Breast epithelium (tissue), 3 donors: ENCODE measurements at regions not wholly inside any gene's neighbourhood (a gene's known extent, or its start where the extent isn't known, plus 50 kb on each side); places are given as distances from the start of the nearest gene placed in this dataset.

Experiments used
- POLR2A ChIP-seq: fragments of 450-650 bp; IDR thresholded peaks from one replicate; pipeline ENCODE4 v1.6.1; 2016; ENCODE audit warnings: antibody characterized with exemption, mild to moderate bottlenecking, moderate library complexity
- POLR2AphosphoS5 ChIP-seq, 3 donors: sonication (generic); formaldehyde crosslinking; IDR thresholded peaks; one replicate each; pipeline ENCODE4 v1.6.1; 2017; ENCODE audit warnings: antibody characterized with exemption in 3 of 3
- TF ChIP-seq, protein P1 (sequence below), 3 donors: fragments of 450-650 bp; IDR thresholded peaks; one replicate each; pipeline ENCODE4 v1.5.1; 2016 to 2017; ENCODE audit warnings: antibody characterized with exemption in 3 of 3, mild to moderate bottlenecking in 3 of 3, moderate library complexity in 3 of 3

DNA sequence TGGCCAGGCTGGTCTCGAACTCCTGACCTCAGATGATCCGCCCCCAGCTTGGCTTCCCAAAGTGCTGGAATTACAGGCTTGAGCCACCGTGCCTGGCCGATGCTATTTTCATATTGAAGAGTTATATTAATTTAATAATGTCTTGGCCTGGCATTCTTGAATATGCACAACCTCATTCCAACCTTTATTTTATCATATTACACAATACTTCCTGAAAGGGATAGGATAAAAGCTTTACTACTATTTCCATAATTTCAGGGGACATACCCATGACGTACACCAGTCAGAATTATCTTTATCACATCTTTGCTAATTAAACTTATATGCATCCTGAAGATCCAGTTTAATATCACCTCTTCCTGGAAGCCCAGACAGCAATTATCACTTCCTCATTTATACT, 205.3 kb downstream of the ZIC4 start:
- TF ChIP-seq POLR2AphosphoS5 (IDR thresholded peaks at IDR 0.05) (no peak), POLR2A (no peak)
- TF ChIP-seq, protein P1, sequence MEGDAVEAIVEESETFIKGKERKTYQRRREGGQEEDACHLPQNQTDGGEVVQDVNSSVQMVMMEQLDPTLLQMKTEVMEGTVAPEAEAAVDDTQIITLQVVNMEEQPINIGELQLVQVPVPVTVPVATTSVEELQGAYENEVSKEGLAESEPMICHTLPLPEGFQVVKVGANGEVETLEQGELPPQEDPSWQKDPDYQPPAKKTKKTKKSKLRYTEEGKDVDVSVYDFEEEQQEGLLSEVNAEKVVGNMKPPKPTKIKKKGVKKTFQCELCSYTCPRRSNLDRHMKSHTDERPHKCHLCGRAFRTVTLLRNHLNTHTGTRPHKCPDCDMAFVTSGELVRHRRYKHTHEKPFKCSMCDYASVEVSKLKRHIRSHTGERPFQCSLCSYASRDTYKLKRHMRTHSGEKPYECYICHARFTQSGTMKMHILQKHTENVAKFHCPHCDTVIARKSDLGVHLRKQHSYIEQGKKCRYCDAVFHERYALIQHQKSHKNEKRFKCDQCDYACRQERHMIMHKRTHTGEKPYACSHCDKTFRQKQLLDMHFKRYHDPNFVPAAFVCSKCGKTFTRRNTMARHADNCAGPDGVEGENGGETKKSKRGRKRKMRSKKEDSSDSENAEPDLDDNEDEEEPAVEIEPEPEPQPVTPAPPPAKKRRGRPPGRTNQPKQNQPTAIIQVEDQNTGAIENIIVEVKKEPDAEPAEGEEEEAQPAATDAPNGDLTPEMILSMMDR (IDR thresholded peaks at IDR 0.05): no peak
